ENCODE measurements at regions not wholly inside any gene's neighbourhood (a gene's known extent, or its start where the extent isn't known, plus 50 kb on each side); places are given as distances from the start of the nearest gene placed in this dataset.
"Not testable (repeated sequence)": the region's sequence is repeated elsewhere in the genome, so short reads cannot be mapped to it uniquely, and the experiment has no call there.

DNA sequence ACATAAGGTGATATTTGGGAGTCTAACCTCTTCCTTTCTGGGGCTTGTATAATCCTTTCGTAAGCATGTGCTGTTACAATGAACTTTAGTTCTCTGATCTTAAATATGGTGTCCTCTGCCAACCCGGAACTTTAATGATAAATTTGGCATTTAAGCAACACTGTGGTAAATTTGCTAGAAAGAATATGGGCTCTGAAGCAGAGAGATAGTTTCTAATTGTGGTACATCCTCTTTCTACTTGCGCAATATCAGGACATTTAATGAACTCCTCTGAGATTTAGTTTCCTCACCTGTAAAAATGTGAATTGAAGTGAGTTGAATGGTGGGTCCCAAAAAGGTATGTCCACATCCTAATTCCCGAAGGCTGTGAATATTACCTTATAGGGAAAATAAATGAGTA lies 364.7 kb downstream of the CAAP1 start:
- intact Hi-C loops (cut with micrococcal nuclease), result no loop called here
- no peak for DNase-seq (ENCODE audit: low spot score)
- Mint-ChIP-seq H3K36me3 (ENCODE audit: low read depth) (no peaks in the 10 kb centered on the region), H3K4me3 (ENCODE audit: low read depth) (no peak overlapping the region), H3K27me3 (ENCODE audit: low read depth) (no peaks in the 10 kb centered on the region), H3K9me3 (peaks cover 26% of the 10 kb centered on the region), H3K4me1 (ENCODE audit: low read depth) (no peaks in the 10 kb centered on the region), H3K27ac (no peak overlapping the region)

DNA sequence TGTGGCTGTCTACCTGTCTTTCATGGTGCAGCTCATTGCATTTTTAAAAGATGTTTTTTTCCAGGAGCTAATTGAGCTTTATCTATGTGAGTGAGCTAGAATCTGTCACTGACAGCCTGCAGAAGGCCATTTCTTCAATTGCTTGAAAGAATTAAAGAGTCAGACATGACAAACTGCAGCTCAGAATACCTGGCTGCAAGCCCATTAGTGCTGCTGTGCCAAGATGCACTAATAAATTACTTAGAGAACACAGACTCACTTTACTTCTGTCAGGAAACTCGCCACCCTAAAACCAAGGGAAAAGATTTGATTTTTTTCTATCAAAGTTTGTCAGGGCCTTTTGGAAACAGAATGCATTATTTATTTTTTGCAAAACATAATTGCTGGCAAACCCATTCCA lies 368.3 kb downstream of the CAAP1 start:
- H3K4me1 Mint-ChIP-seq (ENCODE audit: low read depth), result no peaks in the 10 kb centered on the region
- H3K9me3 Mint-ChIP-seq, result peaks cover 12% of the 10 kb centered on the region
- intact Hi-C loops (cut with micrococcal nuclease), result no loop called here
- no peak overlapping the region for H3K27ac Mint-ChIP-seq
- no peaks in the 10 kb centered on the region for H3K27me3 Mint-ChIP-seq (ENCODE audit: low read depth)
- no peak for DNase-seq (ENCODE audit: low spot score)
- no peak overlapping the region for H3K4me3 Mint-ChIP-seq (ENCODE audit: low read depth)
- H3K36me3 Mint-ChIP-seq (ENCODE audit: low read depth), result no peaks in the 10 kb centered on the region

DNA sequence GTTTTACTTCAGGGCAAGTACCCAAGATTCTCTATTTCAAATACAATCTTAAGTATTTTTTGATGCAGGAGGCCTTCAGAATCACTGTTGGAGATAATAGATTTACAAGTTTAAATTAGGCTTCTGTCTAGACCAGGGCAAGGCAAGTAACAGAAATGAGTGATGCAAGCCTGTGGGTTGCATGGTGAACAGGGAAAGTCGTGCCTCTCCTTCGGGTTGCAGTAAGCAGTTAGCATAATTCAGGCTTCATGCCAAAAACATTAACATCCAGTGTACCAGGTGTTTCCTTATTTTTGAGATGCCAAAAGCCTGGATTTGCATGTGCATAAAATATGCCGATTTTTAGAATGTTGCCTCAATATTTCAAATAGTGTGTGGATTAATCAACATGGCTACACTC lies 369.0 kb downstream of the CAAP1 start:
- intact Hi-C loops (cut with micrococcal nuclease), result no loop called here
- Mint-ChIP-seq H3K27me3 (ENCODE audit: low read depth) (no peaks in the 10 kb centered on the region), H3K36me3 (ENCODE audit: low read depth) (no peaks in the 10 kb centered on the region), H3K9me3 (peaks cover 12% of the 10 kb centered on the region), H3K4me1 (ENCODE audit: low read depth) (no peaks in the 10 kb centered on the region), H3K27ac (no peak overlapping the region), H3K4me3 (ENCODE audit: low read depth) (no peak overlapping the region)
- no peak for DNase-seq (ENCODE audit: low spot score)

DNA sequence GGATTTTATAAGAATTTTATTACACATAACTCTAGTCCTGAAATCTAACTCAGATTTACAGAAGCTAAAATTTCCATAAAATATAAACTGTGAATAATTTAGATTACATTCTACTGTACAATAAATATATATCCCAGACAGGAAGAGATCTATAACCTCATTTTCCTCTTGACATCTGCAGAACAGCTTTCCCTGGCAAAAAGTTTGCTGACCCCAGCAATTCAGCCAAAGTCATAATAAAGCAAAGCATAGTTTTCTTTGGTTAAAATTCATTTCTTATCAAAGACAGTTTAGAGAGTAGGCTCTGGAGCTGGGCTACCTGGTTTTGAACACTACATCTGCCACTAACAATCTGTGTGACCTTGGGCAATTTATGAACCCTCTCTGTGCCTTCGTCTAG lies 372.5 kb downstream of the CAAP1 start:
- peaks cover 12% of the 10 kb centered on the region for H3K9me3 Mint-ChIP-seq
- no peaks in the 10 kb centered on the region for H3K27me3 Mint-ChIP-seq (ENCODE audit: low read depth)
- H3K36me3 Mint-ChIP-seq (ENCODE audit: low read depth), result no peaks in the 10 kb centered on the region
- no peak overlapping the region for H3K27ac Mint-ChIP-seq
- H3K4me3 Mint-ChIP-seq (ENCODE audit: low read depth), result no peak overlapping the region
- no peaks in the 10 kb centered on the region for H3K4me1 Mint-ChIP-seq (ENCODE audit: low read depth)
- intact Hi-C loops (cut with micrococcal nuclease), result no loop called here
- DNase-seq (ENCODE audit: low spot score), result no peak

DNA sequence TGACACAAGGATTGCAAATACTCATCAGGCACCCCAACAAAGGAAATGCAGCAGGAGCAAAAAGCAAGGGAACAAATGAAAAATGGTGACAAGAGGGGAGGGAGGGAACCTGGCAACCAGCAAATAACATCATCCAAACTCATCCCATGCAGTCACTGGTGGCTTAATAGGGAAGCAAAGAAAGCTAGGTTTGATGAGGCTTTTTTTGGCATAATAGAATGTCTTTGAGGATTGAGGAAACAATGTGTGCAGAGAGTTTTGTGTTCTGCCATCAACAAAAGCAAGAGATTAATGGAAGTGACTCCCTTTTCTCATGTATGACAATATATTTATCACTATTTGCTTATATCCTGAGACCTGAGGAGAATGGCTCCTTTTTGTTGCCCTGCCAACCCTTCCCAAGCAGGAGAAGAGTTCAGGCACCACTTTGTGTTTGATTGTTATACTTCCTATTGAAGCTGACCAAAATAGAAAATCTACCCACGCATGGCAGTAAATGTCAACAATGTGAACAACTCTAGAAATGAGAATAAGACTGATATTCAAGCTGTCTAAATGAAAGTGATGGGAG lies 375.7 kb downstream of the CAAP1 start:
- no peaks in the 10 kb centered on the region for H3K36me3 Mint-ChIP-seq (ENCODE audit: low read depth)
- H3K4me3 Mint-ChIP-seq (ENCODE audit: low read depth), result no peak overlapping the region
- no peak overlapping the region for H3K27ac Mint-ChIP-seq
- intact Hi-C loops (cut with micrococcal nuclease), result no loop called here
- no peaks in the 10 kb centered on the region for H3K27me3 Mint-ChIP-seq (ENCODE audit: low read depth)
- H3K9me3 Mint-ChIP-seq, result peaks cover 14% of the 10 kb centered on the region
- H3K4me1 Mint-ChIP-seq (ENCODE audit: low read depth), result no peaks in the 10 kb centered on the region
- no peak for DNase-seq (ENCODE audit: low spot score)

DNA sequence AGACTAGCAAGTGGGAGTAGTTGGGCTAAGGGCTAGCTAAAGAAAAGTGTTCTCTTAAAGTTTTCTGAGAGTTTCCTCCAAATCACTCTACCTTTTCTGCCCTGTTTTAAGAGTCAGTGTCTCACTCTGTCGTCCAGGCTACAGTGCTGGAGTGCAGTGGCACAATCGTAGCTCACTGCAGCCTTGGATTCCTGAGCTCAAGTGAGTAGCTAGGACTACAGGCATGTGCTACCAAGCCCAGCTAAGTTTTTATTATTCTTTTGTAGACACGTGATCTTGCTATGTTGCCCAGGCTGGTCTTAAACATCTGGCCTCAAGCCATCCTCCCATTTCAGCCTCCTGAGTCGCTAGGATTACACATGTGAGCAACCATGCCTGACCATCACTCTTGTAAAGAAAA lies 378.9 kb downstream of the CAAP1 start:
- H3K36me3 Mint-ChIP-seq (ENCODE audit: low read depth), result no peaks in the 10 kb centered on the region
- no peak overlapping the region for H3K4me3 Mint-ChIP-seq (ENCODE audit: low read depth)
- intact Hi-C loops (cut with micrococcal nuclease), result no loop called here
- peaks cover 19% of the 10 kb centered on the region for H3K9me3 Mint-ChIP-seq
- H3K4me1 Mint-ChIP-seq (ENCODE audit: low read depth), result no peaks in the 10 kb centered on the region
- no peak for DNase-seq (ENCODE audit: low spot score)
- H3K27ac Mint-ChIP-seq, result no peak overlapping the region
- no peaks in the 10 kb centered on the region for H3K27me3 Mint-ChIP-seq (ENCODE audit: low read depth)

DNA sequence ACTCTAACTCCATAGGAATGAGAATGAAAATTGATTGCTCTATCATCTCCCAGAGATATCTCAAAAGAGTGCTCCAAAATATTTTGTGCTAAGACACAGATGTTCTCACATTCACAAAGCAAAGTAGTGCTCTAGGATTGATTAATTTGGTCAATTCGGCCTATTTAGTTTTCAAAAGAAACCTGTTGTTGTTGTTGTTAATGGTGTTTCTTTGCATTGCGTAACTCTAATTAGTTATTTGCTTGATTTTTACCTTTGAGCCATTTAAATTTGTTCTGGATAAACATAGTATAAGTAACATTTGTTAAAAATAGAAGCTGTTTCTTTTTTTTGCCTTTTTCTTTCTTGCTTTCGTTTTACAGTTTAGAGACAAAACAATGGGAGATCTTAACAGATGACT lies 382.5 kb downstream of the CAAP1 start:
- Mint-ChIP-seq H3K36me3 (ENCODE audit: low read depth) (no peaks in the 10 kb centered on the region), H3K4me3 (ENCODE audit: low read depth) (no peak overlapping the region), H3K27me3 (ENCODE audit: low read depth) (no peaks in the 10 kb centered on the region), H3K9me3 (peaks cover 19% of the 10 kb centered on the region), H3K27ac (no peak overlapping the region), H3K4me1 (ENCODE audit: low read depth) (no peaks in the 10 kb centered on the region)
- DNase-seq (ENCODE audit: low spot score), result no peak
- intact Hi-C loops (cut with micrococcal nuclease), result no loop called here

DNA sequence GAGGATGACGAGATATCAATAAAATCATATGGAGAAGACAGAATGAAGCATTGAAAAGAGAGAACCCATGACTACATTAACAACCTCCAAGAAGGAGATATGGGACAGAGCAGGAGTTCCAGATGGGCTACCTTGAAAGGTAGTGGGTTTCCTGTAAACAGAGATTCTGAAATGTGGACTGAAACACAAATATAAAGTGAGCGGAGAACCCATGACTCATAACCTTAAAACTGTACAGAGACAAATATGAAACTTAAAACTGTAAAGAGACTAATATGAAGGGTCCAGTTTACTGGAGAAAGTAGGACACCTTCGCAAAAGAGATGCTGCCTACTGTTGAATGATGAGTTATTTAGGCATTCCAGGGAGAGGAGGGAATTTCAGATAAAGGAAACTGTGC lies 383.7 kb downstream of the CAAP1 start:
- H3K9me3 Mint-ChIP-seq, result peaks cover 14% of the 10 kb centered on the region
- no peak for DNase-seq (ENCODE audit: low spot score)
- H3K36me3 Mint-ChIP-seq (ENCODE audit: low read depth), result no peaks in the 10 kb centered on the region
- no peaks in the 10 kb centered on the region for H3K4me1 Mint-ChIP-seq (ENCODE audit: low read depth)
- H3K27ac Mint-ChIP-seq, result no peak overlapping the region
- no peak overlapping the region for H3K4me3 Mint-ChIP-seq (ENCODE audit: low read depth)
- no peaks in the 10 kb centered on the region for H3K27me3 Mint-ChIP-seq (ENCODE audit: low read depth)
- intact Hi-C loops (cut with micrococcal nuclease), result no loop called here

DNA sequence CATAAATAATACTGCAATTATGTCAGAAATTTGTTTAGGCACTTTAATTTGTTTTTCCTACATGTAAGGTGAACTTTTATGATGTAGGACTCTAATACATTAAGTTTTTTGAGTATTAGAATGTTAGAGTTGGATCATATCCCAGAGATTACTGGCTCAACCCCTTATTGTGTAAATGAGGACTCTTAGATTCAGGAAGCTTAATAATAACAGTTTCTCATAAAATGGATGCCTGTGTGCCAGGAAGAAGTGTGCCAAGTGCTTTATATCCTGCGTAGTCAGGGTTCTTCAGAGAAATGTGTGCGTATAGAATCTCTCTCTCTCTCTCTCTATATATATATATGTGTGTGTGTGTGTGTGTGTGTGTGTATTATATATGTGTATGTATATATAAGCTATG lies 388.5 kb downstream of the CAAP1 start:
- H3K4me1 Mint-ChIP-seq (ENCODE audit: low read depth), result no peaks in the 10 kb centered on the region
- H3K4me3 Mint-ChIP-seq (ENCODE audit: low read depth), result no peak overlapping the region
- intact Hi-C loops (cut with micrococcal nuclease), result no loop called here
- no peaks in the 10 kb centered on the region for H3K27me3 Mint-ChIP-seq (ENCODE audit: low read depth)
- no peak overlapping the region for H3K27ac Mint-ChIP-seq
- H3K36me3 Mint-ChIP-seq (ENCODE audit: low read depth), result no peaks in the 10 kb centered on the region
- DNase-seq (ENCODE audit: low spot score), result no peak
- H3K9me3 Mint-ChIP-seq, result peaks cover 10% of the 10 kb centered on the region

DNA sequence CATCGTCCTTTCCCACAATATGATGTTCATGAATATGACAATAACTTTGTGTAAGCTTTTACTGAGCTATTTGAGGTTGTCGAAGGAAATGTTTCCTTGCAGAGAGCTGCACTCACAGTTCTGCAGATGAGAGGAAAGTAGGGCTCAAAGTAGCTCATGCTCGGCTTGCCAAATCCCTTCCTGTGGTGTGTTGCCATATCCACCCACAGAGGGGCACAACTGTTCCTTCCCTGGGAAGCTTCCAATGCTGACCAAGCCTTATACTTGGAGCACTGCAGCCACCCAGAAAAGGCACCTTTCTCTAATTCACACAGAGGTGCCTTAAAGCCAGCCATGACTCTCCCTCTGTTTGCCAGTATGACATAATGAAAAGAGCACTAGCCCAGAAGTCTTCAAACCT lies 390.3 kb downstream of the CAAP1 start:
- DNase-seq (ENCODE audit: low spot score), result no peak
- Mint-ChIP-seq H3K27ac (no peak overlapping the region), H3K4me1 (ENCODE audit: low read depth) (no peaks in the 10 kb centered on the region), H3K9me3 (peaks cover 17% of the 10 kb centered on the region), H3K36me3 (ENCODE audit: low read depth) (no peaks in the 10 kb centered on the region), H3K4me3 (ENCODE audit: low read depth) (no peak overlapping the region), H3K27me3 (ENCODE audit: low read depth) (no peaks in the 10 kb centered on the region)
- intact Hi-C loops (cut with micrococcal nuclease), result no loop called here

DNA sequence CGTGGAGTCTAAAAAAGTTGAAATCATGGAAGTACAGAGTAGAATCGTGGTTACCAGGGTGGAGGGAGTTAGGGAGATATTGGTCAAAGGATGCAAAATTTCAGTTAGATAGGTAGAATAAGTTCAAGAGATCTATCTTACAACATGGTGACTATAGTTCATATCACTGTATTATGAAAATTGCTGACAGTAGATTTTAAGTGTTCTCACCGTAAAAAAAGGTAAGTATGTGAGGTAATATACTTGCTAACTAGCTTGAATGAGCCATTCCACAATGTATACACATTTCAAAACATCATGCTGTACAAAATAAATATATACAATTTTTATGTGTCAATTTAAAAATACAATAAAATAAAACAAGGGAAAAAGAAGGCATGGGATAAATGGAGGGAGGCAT lies 392.1 kb downstream of the CAAP1 start:
- no peaks in the 10 kb centered on the region for H3K4me1 Mint-ChIP-seq (ENCODE audit: low read depth)
- H3K9me3 Mint-ChIP-seq, result peaks cover 12% of the 10 kb centered on the region
- no peak overlapping the region for H3K27ac Mint-ChIP-seq
- no peaks in the 10 kb centered on the region for H3K27me3 Mint-ChIP-seq (ENCODE audit: low read depth)
- H3K4me3 Mint-ChIP-seq (ENCODE audit: low read depth), result no peak overlapping the region
- no peak for DNase-seq (ENCODE audit: low spot score)
- H3K36me3 Mint-ChIP-seq (ENCODE audit: low read depth), result no peaks in the 10 kb centered on the region
- intact Hi-C loops (cut with micrococcal nuclease), result no loop called here

DNA sequence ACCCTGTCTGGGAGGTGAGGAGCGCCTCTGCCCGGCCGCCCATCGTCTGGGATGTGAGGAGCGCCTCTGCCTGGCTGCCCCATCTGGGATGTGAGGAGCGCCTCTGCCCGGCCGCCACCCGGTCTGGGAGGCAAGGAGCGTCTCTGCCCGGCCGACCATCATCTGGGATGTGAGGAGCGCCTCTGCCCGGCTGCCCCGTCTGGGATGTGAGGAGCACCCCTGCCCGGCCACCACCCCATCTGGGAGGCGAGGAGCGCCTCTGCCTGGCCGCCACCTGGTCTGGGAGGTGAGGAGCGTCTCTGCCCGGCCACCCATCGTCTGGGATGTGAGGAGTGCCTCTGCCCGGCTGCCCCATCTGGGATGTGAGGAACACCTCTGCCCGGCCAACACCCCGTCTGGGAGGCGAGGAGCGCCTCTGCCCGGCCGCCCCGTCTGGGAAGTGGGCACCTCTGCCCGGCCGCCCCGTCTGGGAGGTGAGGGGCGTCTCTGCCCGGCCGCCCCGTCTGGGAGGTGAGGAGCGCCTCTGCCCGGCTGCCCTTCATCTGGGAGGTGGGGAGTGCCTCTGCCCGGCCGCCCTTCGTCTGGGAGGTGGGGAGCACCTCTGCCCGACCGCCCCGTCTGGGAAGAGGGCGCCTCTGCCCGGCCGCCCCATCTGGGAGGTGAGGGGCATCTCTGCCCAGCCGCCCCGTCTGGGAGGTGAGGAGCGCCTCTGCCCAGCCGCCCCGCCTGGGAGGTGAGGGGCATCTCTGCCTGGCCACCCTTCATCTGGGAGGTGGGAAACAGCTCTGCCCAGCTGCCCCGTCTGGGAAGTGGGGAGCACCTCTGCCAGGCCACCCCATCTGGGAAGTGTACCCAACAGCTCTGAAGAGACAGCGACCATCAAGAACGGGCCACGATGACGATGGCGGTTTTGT lies 399.7 kb downstream of the CAAP1 start:
- H3K36me3 Mint-ChIP-seq (ENCODE audit: low read depth); H3K27me3 Mint-ChIP-seq (ENCODE audit: low read depth); H3K4me3 Mint-ChIP-seq (ENCODE audit: low read depth); intact Hi-C loops (cut with micrococcal nuclease); H3K4me1 Mint-ChIP-seq (ENCODE audit: low read depth); DNase-seq (ENCODE audit: low spot score); H3K27ac Mint-ChIP-seq: not testable (repeated sequence)
- H3K9me3 Mint-ChIP-seq, result peaks cover 43% of the 10 kb centered on the region

DNA sequence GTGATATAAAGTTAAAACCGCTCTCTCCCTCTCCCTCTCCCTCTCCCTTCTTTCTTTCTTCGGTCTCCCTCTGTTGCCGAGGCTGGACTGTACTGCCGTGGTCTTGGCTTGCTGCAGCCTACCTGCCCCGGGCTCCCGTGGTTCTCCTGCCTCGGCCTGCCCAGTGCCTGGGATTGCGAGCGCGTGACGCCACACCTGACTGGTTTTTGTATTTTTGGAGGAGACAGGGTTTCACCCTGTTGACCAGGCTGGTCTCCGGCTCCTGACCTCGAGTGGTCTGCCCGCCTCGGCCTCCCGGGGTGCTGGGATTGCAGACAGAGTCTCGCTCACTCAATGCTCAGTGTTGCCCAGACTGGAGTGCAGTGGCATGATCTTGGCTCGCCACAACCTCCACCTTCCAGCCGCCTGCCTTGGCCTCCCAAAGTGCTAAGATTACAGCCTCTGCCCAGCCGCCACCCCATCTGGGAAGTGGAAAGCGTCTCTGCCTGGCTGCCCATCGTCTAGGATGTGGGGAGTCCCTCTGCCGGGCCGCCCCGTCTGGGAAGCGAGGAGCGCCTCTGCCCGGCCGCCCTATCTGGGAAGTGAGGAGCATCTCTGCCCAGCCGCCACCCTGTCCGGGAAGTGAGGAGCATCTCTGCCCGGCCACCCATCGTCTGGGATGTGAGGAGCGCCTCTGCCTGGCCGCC lies 400.5 kb downstream of the CAAP1 start:
- DNase-seq (ENCODE audit: low spot score); H3K27ac Mint-ChIP-seq; H3K27me3 Mint-ChIP-seq (ENCODE audit: low read depth); H3K36me3 Mint-ChIP-seq (ENCODE audit: low read depth); H3K4me3 Mint-ChIP-seq (ENCODE audit: low read depth); intact Hi-C loops (cut with micrococcal nuclease); H3K4me1 Mint-ChIP-seq (ENCODE audit: low read depth): not testable (repeated sequence)
- H3K9me3 Mint-ChIP-seq, result peaks cover 44% of the 10 kb centered on the region

All from activated T-helper 2 cell treated with anti-CD3 and anti-CD28 coated beads, Interferon-gamma antibody, Interleukin-2, Interleukin-4, amounts not matched to agents 10 μg/mL and 5 μg/mL and 100 μg/mL, durations not matched to agents 14 hours and 24 hours and 36 hours (primary cell).